Neural progenitor cell (in vitro differentiated cells): ENCODE measurements at regions not wholly inside any gene's neighbourhood (a gene's known extent, or its start where the extent isn't known, plus 50 kb on each side); places are given as distances from the start of the nearest gene placed in this dataset.
"Not testable (repeated sequence)": the region's sequence is repeated elsewhere in the genome, so short reads cannot be mapped to it uniquely, and the experiment has no call there.

Experiments
- DNase-seq: peaks from one replicate; pipeline ENCODE4 v3.0.0-alpha.2; 2016; ENCODE audit warnings: low spot score
- H2AFZ ChIP-seq: fragments of 200-600 bp; sonication (generic); replicated peaks from 2 replicates; pipeline ENCODE4 v1.6.1; 2016; ENCODE audit warnings: antibody characterized with exemption
- H3F3A ChIP-seq: fragments of 200-600 bp; sonication (generic); 2 replicates; pipeline ENCODE4 v1.6.1; 2016; ENCODE audit warnings: antibody characterized with exemption, low read depth
- H3K27ac ChIP-seq: fragments of 200-600 bp; sonication (generic); 2 replicates; pipeline ENCODE4 v1.5.1; 2016; ENCODE audit warnings: mild to moderate bottlenecking
- H3K27me3 ChIP-seq: fragments of 200-600 bp; sonication (generic); 2 replicates; pipeline ENCODE4 v1.6.1; 2016; ENCODE audit warnings: mild to moderate bottlenecking, moderate library complexity
- H3K36me3 ChIP-seq: fragments of 200-600 bp; sonication (generic); 2 replicates; pipeline ENCODE4 v1.5.1; 2016
- H3K4me1 ChIP-seq: fragments of 200-600 bp; sonication (generic); 2 replicates; pipeline ENCODE4 v1.6.1; 2016; ENCODE audit warnings: mixed run types
- H3K4me2 ChIP-seq: fragments of 200-600 bp; sonication (generic); 2 replicates; pipeline ENCODE4 v1.6.1; 2016
- H3K4me3 ChIP-seq: fragments of 200-600 bp; sonication (generic); 2 replicates; pipeline ENCODE4 v1.5.1; 2016
- H3K79me2 ChIP-seq: fragments of 200-600 bp; sonication (generic); 2 replicates; pipeline ENCODE4 v1.6.1; 2016; ENCODE audit warnings: low read depth
- H3K9ac ChIP-seq: fragments of 200-600 bp; sonication (generic); 2 replicates; pipeline ENCODE4 v1.6.1; 2016
- H3K9me3 ChIP-seq: fragments of 200-600 bp; sonication (generic); 2 replicates; pipeline ENCODE4 v1.5.1; 2016; ENCODE audit warnings: low read depth
- H4K20me1 ChIP-seq: fragments of 200-600 bp; sonication (generic); 2 replicates; pipeline ENCODE4 v1.6.1; 2016; ENCODE audit warnings: low read depth
- H3K27ac Mint-ChIP-seq: 3 replicates; pipeline ENCODE4 v1.8.0; 2021; ENCODE audit warnings: mixed read lengths
- H3K27me3 Mint-ChIP-seq: 2 replicates; pipeline ENCODE4 v1.8.0; 2022; ENCODE audit warnings: low read depth, mild to moderate bottlenecking, inconsistent platforms, moderate library complexity, mixed read lengths; ENCODE audit not compliant: insufficient read depth
- H3K36me3 Mint-ChIP-seq: 3 replicates; pipeline ENCODE4 v1.8.0; 2021; ENCODE audit warnings: mixed read lengths
- H3K4me1 Mint-ChIP-seq: 3 replicates; pipeline ENCODE4 v1.8.0; 2021; ENCODE audit warnings: mixed read lengths
- H3K4me3 Mint-ChIP-seq: 3 replicates; pipeline ENCODE4 v1.8.0; 2021; ENCODE audit warnings: mild to moderate bottlenecking, moderate library complexity, mixed read lengths
- H3K9me3 Mint-ChIP-seq: 3 replicates; pipeline ENCODE4 v1.8.0; 2020; ENCODE audit warnings: mixed read lengths

GRCh38 chr2:87647737-87648498 lies 100.0 kb upstream of the PLGLB2 start:
- H3K4me3 ChIP-seq, DNase-seq, H3K27ac ChIP-seq, H3K4me1 Mint-ChIP-seq, H3K79me2 ChIP-seq, H3K9me3 ChIP-seq, H3K4me2 ChIP-seq, H2AFZ ChIP-seq, H4K20me1 ChIP-seq, H3K27ac Mint-ChIP-seq, H3K27me3 Mint-ChIP-seq, H3K36me3 ChIP-seq, H3F3A ChIP-seq, H3K9me3 Mint-ChIP-seq, H3K4me3 Mint-ChIP-seq, H3K9ac ChIP-seq, H3K4me1 ChIP-seq, H3K36me3 Mint-ChIP-seq, H3K27me3 ChIP-seq: not testable (repeated sequence)

- not testable (repeated sequence) for H3K36me3 Mint-ChIP-seq, H3K4me1 ChIP-seq, H3K27me3 Mint-ChIP-seq, H3K36me3 ChIP-seq, H2AFZ ChIP-seq, H3K9me3 Mint-ChIP-seq, H3K4me1 Mint-ChIP-seq, H3K9me3 ChIP-seq, H3K4me3 Mint-ChIP-seq, DNase-seq, H3K27ac Mint-ChIP-seq, H3K27me3 ChIP-seq, H3K9ac ChIP-seq, H4K20me1 ChIP-seq, H3F3A ChIP-seq, H3K4me3 ChIP-seq, H3K4me2 ChIP-seq, H3K27ac ChIP-seq, H3K79me2 ChIP-seq
These were observed 99.1 kb upstream of the PLGLB2 start for GRCh38 chr2:87648815-87649214.

GRCh38 chr2:87649871-87650270 lies 98.0 kb upstream of the PLGLB2 start:
- H3K79me2 ChIP-seq, H3K4me2 ChIP-seq, H3K9me3 Mint-ChIP-seq, H3K9me3 ChIP-seq, H3K27me3 Mint-ChIP-seq, H3K27ac Mint-ChIP-seq, H3F3A ChIP-seq, H3K4me3 Mint-ChIP-seq, H3K4me3 ChIP-seq, H4K20me1 ChIP-seq, H3K9ac ChIP-seq, H3K4me1 ChIP-seq, H2AFZ ChIP-seq, DNase-seq, H3K27ac ChIP-seq, H3K4me1 Mint-ChIP-seq, H3K36me3 Mint-ChIP-seq, H3K27me3 ChIP-seq, H3K36me3 ChIP-seq: not testable (repeated sequence)

- H3K4me1 Mint-ChIP-seq, H3K9me3 Mint-ChIP-seq, H3K9me3 ChIP-seq, H3K9ac ChIP-seq, H3K27ac ChIP-seq, H3K4me3 ChIP-seq, H3K27me3 Mint-ChIP-seq, DNase-seq, H3K4me3 Mint-ChIP-seq, H4K20me1 ChIP-seq, H3K79me2 ChIP-seq, H3K36me3 ChIP-seq, H3K27ac Mint-ChIP-seq, H2AFZ ChIP-seq, H3F3A ChIP-seq, H3K4me2 ChIP-seq, H3K27me3 ChIP-seq, H3K36me3 Mint-ChIP-seq, H3K4me1 ChIP-seq: not testable (repeated sequence)
These were observed 97.0 kb upstream of the PLGLB2 start for GRCh38 chr2:87650837-87651236.

GRCh38 chr2:87651589-87651988 lies 96.3 kb upstream of the PLGLB2 start:
- not testable (repeated sequence) for H3K36me3 Mint-ChIP-seq

GRCh38 chr2:87653373-87653772 lies 94.5 kb upstream of the PLGLB2 start:
- H3K27me3 Mint-ChIP-seq, H3K27ac Mint-ChIP-seq, H3K9ac ChIP-seq, H3K79me2 ChIP-seq, H3K9me3 ChIP-seq, H3K36me3 ChIP-seq, H3K27me3 ChIP-seq, H3K36me3 Mint-ChIP-seq, H3K4me3 Mint-ChIP-seq, H3K4me1 Mint-ChIP-seq, H3K4me1 ChIP-seq, H3K27ac ChIP-seq, H2AFZ ChIP-seq, H3K9me3 Mint-ChIP-seq, H4K20me1 ChIP-seq, H3F3A ChIP-seq, H3K4me2 ChIP-seq, DNase-seq, H3K4me3 ChIP-seq: not testable (repeated sequence)

More at GRCh38 chr2:87651589-87651988, 96.3 kb upstream of the PLGLB2 start:
- H4K20me1 ChIP-seq, H3K27ac Mint-ChIP-seq, H3K79me2 ChIP-seq, H3K36me3 ChIP-seq, H3K9me3 Mint-ChIP-seq, H3K27ac ChIP-seq, H3K9me3 ChIP-seq, DNase-seq, H3K4me3 ChIP-seq, H3K4me3 Mint-ChIP-seq, H3K4me2 ChIP-seq, H2AFZ ChIP-seq, H3K4me1 Mint-ChIP-seq, H3K27me3 ChIP-seq, H3K9ac ChIP-seq, H3K4me1 ChIP-seq, H3K27me3 Mint-ChIP-seq, H3F3A ChIP-seq: not testable (repeated sequence)

- DNase-seq, H3K36me3 ChIP-seq, H3K4me1 Mint-ChIP-seq, H3K9ac ChIP-seq, H3K27me3 ChIP-seq, H3K9me3 Mint-ChIP-seq, H3K27ac ChIP-seq, H3K9me3 ChIP-seq, H3K27ac Mint-ChIP-seq, H3K79me2 ChIP-seq, H3K27me3 Mint-ChIP-seq, H3K36me3 Mint-ChIP-seq, H3K4me2 ChIP-seq, H3F3A ChIP-seq, H3K4me1 ChIP-seq, H3K4me3 Mint-ChIP-seq, H2AFZ ChIP-seq, H3K4me3 ChIP-seq, H4K20me1 ChIP-seq: not testable (repeated sequence)
These were observed 93.6 kb upstream of the PLGLB2 start for GRCh38 chr2:87654136-87654814.

GRCh38 chr2:87657915-87658314 lies 90.0 kb upstream of the PLGLB2 start:
- H3F3A ChIP-seq, H3K4me1 Mint-ChIP-seq, H3K79me2 ChIP-seq, H3K27ac Mint-ChIP-seq, H3K9me3 Mint-ChIP-seq, H3K4me3 Mint-ChIP-seq, H4K20me1 ChIP-seq, H3K27ac ChIP-seq, H3K9ac ChIP-seq, H3K4me3 ChIP-seq, H3K36me3 ChIP-seq, H3K27me3 ChIP-seq, H2AFZ ChIP-seq, DNase-seq, H3K9me3 ChIP-seq, H3K36me3 Mint-ChIP-seq, H3K4me1 ChIP-seq, H3K4me2 ChIP-seq, H3K27me3 Mint-ChIP-seq: not testable (repeated sequence)
